ENCODE measurements at regions not wholly inside any gene's neighbourhood (a gene's known extent, or its start where the extent isn't known, plus 50 kb on each side); places are given as distances from the start of the nearest gene placed in this dataset.
"Not testable (repeated sequence)": the region's sequence is repeated elsewhere in the genome, so short reads cannot be mapped to it uniquely, and the experiment has no call there.

DNA sequence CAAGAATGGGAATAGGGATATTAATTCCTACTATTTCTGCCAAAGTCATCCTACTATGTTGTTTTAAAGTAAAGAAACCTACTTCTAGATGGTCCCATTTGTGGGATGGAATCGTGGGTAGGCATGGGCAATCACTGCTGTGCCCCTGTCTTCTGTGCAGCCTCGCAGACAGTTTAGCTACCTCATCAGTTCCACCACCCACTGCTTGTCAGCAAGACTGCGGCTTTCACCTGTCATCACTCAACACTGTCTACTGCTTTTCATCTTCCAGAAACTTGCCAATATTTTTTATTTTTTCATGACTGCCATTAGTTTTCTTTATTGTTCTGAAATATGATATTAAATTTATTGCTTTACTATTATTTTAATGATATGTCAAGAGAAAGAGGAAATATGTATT lies 368.1 kb upstream of the KYNU start:
- no peak for DNase-seq (ENCODE audit: low read depth in 4 of 4, low spot score in 3 of 4)

DNA sequence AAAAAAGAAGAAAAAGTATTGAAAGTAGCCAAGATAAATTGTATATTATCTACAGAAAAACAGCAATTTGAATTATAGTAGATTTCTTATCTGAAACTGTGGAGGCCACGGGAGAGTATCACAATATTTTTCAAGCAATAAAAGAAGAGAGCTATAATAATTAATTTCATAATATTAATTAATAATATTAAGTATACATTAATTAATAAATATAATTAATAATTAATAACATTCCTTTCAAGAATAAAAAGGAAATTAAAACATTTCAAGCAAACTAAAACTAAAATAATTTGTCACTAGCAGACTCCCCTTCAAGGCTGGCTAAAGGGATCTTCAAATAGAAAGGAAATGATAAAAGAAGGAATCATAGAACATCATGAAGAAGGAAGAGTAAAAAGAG lies 372.7 kb upstream of the KYNU start:
- no peak for DNase-seq (ENCODE audit: low read depth in 4 of 4, low spot score in 3 of 4)

DNA sequence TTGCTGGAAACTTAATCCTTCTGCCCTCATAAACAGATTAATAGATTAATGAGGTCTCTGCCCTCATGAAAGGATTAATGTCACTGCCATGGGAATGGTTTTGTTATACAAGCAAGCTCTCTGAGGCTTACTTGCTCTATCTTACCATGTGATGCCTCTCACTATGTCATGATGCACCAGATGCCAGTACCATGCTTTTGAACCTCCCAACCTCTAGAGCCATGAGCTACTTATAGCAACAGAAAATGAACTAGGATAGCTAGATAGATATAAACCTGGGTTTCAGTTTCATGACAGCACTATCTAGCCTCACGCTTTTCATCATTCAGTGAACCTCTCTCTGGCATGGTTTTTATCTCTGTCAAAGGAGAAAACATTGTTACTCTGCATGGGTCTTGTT lies 371.6 kb upstream of the LRP1B start:
- DNase-seq (ENCODE audit: low read depth in 4 of 4, low spot score in 3 of 4), result no peak

DNA sequence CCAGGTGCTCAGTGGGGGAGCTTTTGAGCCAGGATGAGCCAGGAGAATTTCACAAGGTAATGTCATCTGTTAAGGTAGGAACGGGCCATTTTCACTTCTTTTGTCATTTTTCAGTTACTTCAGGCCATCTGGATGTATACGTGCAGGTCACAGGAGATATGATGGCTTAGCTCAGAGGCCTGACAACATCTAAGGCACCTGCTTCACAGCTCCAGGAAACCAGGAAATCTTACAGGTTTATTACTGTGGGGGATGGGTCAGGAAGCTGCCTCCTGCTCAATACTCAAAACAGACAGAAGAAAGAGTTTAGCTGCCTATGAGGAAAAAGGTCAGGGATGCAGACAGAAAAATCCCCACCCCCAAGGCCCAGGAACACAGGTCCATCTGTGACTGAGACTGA lies 364.3 kb upstream of the LRP1B start:
- DNase-seq (ENCODE audit: low read depth in 4 of 4, low spot score in 3 of 4), result no peak

DNA sequence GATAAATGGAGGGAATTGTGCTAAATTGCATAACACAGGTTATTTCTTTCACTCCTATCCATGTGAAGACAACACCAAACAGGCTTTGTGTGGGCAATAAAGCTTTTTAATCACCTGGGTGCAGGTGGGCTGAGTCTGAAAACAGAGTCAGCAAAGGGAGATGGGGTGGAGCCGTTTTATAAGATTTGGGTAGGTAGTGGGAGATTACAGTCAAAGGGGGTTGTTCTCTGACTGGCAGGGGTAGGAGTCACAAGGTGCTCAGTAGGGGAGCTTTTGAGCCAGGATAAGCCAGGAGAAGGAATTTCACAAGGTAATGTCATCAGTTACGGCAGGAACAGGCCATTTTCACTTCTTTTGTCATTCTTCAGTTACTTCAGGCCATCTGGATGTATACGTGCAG lies 358.8 kb upstream of the LRP1B start:
- DNase-seq (ENCODE audit: low read depth in 4 of 4, low spot score in 3 of 4), result not testable (repeated sequence)

DNA sequence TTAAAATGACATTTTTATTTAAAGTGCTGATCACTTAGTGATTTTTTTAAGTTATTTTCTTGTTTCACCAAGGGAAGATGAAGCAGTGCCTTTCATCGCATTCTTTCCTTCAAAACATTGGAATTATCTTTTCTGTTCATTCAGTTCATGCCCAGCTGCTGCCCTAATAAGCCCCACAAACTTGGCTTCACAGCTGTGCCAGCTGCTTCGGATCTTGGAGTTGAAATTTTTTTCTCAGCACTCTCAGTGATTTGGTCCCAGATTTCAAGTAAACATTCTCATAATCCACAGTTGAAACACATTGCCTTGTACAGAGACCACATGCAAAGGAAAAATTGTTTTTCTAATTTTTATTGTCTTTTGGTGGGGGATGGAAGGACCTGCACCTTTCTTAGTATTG lies 353.3 kb upstream of the LRP1B start:
- no peak for DNase-seq (ENCODE audit: low read depth in 4 of 4, low spot score in 3 of 4)

DNA sequence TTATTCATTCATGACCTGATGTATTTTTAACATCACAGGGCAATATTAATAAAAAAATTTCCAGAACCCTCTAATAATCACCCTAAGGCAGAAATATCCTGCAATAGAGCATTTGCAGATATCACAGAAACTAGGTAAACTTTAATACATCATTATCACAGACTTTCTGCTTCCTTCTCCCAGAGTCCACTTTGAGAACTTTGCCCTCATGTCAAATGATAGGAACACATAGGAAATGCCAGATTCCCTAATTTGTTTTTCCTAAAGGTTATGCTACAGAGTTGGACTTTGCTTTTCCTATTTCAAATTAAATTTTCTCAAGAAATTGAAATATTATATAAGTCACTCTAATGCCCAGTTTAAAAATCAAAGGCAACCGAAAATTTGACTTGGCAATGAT lies 352.8 kb upstream of the LRP1B start:
- no peak for DNase-seq (ENCODE audit: low read depth in 4 of 4, low spot score in 3 of 4)

DNA sequence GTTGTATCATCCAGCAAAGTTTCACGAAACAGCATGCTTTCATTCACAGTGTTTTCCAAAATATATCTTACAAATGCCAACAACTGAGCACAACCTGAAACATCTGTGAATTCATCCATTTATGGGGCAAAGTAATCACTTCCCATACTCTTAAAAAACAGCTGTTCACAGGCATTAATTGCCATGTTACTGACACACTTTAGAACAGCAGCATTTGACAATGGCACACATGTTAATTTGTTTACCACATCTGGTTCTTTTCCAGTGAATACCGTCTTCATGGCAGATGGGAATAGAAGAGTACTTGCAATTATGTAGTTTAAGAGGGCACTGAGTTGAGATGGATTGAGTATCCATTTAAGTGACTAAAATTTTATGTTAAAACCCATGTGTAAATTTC lies 347.4 kb upstream of the LRP1B start:
- no peak for DNase-seq (ENCODE audit: low read depth in 4 of 4, low spot score in 3 of 4)

DNA sequence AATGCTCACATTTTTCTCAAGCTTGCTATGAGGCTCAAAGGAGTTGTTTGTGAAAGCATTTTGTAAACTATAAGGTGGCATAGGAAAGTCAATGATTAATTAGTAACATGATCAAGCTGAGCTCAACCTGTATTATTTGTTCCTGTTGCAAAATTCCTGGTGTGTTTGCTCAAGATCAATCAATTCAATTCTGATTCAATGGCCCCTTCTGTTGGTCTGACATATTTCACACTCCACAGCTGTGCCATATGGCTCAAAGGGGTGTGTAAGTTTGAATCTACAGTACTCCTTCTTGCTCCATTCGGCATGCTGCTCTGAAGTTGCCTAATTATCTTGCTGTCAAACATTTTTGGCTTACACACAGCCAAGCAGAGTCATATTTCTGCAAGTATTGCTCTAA lies 341.6 kb upstream of the LRP1B start:
- no peak for DNase-seq (ENCODE audit: low read depth in 4 of 4, low spot score in 3 of 4)

DNA sequence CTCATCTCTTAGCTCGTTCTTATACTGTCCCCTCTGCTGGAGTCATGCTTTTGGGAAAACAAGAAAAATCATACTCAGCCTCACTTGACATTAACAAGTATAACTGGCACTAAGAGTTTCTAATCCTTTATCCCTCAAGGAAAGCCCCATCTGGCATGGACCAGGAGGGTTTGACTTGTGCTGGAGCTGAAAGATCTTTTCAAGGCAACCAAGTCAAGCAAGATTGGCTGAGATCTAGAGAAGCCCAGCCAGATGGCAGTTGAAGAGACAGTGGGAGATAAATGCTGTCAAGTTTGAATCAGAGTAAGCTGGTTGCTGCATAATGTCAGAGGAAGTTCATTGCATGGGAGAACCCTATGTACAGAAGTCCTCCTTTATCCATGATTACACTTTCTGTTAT lies 336.5 kb upstream of the LRP1B start:
- DNase-seq (ENCODE audit: low read depth in 4 of 4, low spot score in 3 of 4), result no peak

DNA sequence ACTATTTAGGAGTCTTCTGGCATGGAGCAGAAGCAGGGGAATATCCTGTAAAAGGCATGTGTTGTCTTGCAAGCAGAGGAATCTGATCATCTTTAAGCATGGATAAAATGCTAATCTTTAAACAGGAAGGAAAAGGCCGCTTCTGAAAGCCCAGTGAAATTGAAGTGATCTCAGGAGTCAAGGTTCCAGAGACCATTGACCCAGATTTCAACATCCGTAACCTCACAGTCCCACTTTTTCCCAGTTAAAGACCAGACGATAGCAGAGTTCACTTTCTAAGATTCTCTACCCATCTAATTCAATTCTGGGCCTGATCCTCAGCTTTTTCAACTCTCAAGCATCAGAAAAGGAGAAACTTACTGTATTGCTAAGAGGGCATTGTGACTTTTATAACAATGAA lies 332.2 kb upstream of the LRP1B start:
- no peak for DNase-seq (ENCODE audit: low read depth in 4 of 4, low spot score in 3 of 4)

DNA sequence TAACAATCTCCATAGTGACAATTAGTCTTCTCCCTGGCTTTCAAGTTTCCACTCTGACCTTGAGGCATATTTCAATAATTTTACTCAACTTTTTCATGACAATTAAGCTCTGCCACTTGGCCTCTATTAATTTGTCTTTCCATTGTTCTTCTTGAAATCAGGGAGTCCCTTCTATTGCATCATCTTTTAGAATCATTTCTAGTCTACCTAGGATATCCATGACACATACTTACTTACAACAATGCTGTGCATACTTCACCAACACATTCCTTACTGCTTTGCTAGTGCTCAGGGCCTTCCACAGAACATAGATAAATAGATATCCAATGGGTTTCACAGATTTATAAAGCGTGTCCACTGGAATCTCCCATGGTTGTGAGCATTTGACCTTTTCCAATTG lies 331.5 kb upstream of the LRP1B start:
- DNase-seq (ENCODE audit: low read depth in 4 of 4, low spot score in 3 of 4), result no peak

DNA sequence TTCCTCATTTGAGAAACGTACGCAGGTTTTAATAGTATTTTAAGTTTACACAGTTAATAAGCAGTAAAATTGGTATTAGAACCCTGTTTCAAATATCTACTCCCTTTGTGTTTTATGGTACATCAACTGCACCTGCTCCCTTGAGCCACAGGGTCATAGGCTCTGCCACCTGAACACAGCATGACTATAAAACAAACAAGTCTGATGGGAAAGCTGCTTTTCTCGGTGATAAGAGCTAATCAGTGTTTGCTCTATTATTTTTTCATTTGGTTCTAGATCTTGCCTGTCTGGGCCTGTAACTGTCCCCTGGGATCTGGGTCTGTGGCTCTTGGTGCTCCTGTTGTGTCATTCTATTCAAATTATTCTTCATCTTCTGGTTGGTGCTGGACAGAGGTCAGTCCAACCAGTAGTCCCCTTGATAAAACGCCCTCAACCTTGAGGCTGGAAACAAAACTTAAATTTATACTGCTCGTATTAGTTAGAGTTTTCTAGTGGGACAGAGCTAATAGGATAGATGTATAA lies 314.8 kb upstream of the LRP1B start:
- DNase-seq (ENCODE audit: low read depth in 4 of 4, low spot score in 3 of 4), result no peak

DNA sequence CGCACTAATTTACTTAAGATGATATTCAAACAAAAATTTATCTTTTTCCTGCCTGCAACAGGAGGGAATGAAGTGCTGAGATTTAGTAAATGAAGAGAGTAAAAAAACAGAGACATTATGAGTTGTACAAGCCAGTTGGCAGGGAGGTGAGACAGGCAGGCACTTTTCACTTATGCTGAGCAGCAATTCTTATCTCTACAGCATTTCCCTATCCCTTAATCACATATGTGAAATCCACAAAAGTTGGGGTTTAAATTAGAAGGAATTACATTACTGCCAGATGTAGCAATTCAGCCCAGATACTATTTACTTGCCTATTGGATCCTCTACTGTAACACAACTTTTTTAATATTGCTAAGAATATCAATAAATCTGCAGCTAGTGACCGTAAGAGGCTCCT lies 314.2 kb upstream of the LRP1B start:
- no peak for DNase-seq (ENCODE audit: low read depth in 4 of 4, low spot score in 3 of 4)

DNA sequence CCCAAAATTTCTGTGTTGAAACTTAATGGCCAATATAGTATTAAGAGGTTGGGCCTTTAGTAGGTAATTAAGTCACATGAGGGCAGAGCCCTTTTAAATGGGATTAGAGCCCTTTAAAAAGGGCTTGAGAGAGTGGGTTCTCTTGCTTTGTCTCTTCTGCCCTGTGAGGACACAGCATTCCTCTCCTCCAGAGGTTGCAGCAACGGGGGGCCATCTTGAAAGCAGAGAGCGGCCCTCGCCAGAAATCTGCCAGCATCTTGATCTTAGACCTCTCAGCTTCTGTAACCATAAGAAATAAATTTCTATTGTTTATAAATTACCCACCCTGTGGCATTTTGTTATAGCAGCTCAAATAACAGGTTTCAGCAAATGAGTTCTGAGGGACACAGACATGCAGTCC lies 305.0 kb upstream of the LRP1B start:
- DNase-seq (ENCODE audit: low read depth in 4 of 4, low spot score in 3 of 4), result no peak

DNA sequence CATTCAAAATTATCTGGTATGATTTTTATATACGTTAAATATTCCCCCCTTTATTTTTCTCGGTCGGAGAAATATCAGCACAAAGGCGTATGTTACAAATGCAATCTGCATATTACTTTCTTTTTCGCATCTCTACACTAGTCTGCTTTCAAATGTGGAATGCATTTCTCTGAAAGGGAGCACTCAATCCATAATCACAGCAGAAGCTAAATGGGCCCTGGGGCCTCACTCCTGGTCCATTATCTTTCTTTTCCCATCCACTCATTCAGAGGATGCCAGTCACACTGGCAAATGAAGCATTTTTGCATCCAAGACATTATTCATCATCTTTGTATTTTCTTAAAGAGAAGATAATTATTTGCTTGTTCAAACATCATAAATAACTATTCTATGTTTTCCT lies 295.2 kb upstream of the LRP1B start:
- DNase-seq (ENCODE audit: low read depth in 4 of 4, low spot score in 3 of 4), result no peak

DNA sequence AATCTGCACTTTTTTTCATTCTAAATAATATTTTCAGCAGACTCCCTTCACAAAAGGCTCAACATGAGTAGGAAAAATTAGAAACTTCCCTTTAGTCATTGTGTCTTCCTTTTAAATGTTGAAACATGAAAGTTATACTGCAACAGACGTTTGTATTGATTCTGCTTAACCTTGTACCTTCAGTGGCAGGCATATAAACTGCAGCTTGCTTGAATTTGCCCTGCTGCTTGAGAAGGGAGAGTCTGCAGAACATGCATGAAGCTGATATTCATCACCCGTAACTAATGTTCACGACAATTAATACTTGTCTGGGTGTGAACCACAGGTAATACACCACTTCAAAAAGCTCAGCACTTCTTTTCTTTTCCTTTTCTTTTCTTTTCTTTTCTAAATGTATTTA lies 294.7 kb upstream of the LRP1B start:
- DNase-seq (ENCODE audit: low read depth in 4 of 4, low spot score in 3 of 4), result no peak

DNA sequence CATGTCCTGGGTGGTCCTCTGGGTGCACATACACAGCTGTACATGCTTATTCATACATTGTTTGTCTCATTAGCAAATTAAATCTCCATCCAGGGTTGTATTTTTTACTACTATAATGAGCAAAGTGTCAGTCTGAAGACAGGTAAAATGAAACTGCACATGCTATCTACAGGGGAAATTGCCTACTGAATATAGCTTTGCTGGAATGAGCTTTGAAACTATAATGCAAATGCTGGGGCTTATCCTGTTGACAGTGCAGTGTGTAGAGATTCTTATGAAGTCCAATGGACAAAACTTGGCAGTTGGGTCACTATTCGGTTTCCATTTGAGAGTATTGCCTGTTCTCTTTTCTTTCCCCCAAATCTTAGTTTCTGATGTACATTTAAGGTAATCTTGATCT lies 292.8 kb upstream of the LRP1B start:
- DNase-seq (ENCODE audit: low read depth in 4 of 4, low spot score in 3 of 4), result no peak

DNA sequence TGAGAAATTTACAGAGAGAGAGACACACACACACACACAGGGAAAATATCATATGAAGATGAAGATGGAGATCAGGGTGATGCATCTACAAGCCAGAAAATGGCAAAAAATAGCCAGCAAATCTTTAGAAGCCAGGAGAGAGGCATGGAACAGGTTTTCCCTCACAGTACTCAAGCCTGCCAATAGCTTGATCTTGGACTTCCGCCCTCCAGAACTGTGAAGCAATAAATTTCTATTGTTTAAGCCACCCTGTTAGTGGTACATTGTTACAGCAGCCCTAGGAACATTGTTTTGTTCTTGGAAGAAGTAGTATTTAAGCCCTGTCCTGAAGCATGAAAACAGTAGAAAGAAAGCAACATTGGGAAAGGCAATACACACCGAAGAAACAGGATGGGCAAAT lies 292.0 kb upstream of the LRP1B start:
- DNase-seq (ENCODE audit: low read depth in 4 of 4, low spot score in 3 of 4), result no peak

DNA sequence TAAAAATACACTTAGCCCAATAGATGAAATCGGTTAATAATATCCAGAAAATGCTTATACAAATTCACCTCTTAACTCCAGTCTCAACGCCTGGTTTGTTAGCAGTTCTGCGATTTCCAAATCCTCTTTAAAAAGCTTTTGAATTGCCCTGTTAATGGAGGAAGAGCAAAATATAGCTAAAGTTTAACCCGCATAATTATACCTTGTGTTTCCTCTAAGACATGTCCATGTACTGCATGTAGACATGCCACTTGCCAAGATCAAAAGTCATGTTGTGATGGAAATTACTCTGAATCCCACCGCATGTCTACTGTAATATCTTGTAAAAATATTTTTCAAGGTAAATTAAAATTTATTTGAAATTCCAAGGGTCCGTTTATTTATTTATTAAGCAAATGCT lies 291.2 kb upstream of the LRP1B start:
- DNase-seq (ENCODE audit: low read depth in 4 of 4, low spot score in 3 of 4), result no peak

DNA sequence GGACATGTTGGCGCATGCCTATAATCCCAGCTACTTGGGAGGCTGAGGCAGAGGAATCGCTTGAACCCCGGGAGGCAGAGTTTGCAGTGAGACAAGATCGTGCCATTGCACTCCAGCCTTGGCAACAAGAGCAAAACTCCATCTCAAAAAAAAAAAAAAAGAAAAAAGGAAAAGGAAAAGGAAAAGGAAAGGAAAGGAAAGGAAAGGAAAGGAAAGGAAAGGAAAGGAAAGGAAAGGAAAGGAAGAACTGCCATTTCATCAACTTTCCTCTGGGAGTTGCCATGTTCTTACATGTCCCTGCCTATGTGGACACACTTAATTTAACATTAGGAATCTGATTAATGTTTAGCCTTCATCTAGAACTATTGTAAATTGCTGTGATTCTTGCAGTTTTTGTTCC lies 287.9 kb upstream of the LRP1B start:
- not testable (repeated sequence) for DNase-seq (ENCODE audit: low read depth in 4 of 4, low spot score in 3 of 4)

DNA sequence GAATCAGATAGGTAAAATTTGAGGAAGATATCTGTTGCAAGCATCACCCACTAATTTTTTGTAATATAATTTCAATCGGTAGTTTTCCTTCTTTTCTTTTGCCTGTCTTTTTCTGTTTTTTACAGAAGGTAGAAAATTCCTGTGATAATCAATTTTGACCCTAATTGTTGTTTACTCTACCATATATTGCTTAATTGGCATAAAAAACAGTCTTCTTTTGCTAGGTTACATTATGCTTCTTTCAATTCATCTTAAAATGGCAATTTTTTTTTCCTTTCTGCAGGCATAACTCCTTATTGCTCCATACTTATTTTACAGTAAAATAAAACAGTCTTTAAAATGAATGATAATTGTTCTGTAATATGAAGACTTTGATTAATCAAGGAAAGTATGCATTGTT lies 286.2 kb upstream of the LRP1B start:
- no peak for DNase-seq (ENCODE audit: low read depth in 4 of 4, low spot score in 3 of 4)

DNA sequence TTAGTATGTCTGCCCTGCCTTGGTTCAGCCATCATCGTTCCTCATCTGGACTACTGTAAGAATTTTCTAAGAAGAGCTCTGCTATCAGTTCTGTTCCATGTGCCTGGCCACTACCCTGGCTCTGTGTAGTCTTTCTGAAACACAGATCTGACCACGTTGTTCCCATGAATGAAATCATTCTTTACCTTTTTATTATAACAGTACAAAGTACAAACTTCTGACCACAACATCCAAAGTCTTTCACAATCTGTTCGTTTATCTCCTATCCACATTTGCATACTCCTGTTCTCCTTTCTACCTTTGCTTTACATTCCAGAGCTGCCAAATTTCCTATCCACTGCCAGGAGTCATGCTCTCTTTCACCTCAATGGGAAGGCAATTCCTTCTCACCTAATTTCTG lies 284.6 kb upstream of the LRP1B start:
- DNase-seq (ENCODE audit: low read depth in 4 of 4, low spot score in 3 of 4), result no peak

DNA sequence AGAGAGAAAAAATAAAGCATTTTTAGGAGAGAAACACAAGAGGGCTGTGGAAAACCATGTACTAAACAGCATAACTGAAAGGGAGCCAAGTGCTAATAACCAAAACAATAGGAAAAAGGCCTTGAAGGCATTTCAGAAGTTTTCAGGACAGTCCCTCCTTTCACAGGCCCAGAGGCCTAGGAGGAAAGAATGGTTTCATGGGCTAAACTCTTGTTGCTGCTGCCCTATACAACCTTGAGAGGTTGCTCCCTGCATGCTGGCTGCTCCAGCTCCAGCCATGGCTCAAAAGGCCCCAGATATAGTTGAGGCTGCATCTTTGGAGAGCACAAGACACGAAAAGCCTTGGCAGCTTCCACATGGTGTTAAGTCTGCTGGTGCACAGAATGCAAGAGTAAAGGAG lies 267.4 kb upstream of the LRP1B start:
- no peak for DNase-seq (ENCODE audit: low read depth in 4 of 4, low spot score in 3 of 4)
